ENCODE measurements at regions not wholly inside any gene's neighbourhood (a gene's known extent, or its start where the extent isn't known, plus 50 kb on each side); places are given as distances from the start of the nearest gene placed in this dataset.

GRCh38 chr15:31871887-31872281, 158.4 kb upstream of the CHRNA7 start:
- no peak overlapping the region for H3K4me3 ChIP-seq (ENCODE audit: low read depth, low read length)
- peaks cover 24% of the 10 kb centered on the region for H3K27me3 ChIP-seq (ENCODE audit: insufficient read depth, low read length)
- H3K4me1 ChIP-seq (ENCODE audit: control insufficient read depth, insufficient read depth, low read length, unreplicated experiment) = no peaks in the 10 kb centered on the region
- no peak overlapping the region for H2AFZ ChIP-seq (ENCODE audit: low read length, unreplicated experiment)
- H3K79me2 ChIP-seq (ENCODE audit: control insufficient read depth, insufficient read depth, low read length, unreplicated experiment) = no peaks in the 10 kb centered on the region
- H3K27ac ChIP-seq (ENCODE audit: low read depth, low read length) = no peak overlapping the region
- H3K36me3 ChIP-seq (ENCODE audit: insufficient read depth, low read length) = no peaks in the 10 kb centered on the region

DNA sequence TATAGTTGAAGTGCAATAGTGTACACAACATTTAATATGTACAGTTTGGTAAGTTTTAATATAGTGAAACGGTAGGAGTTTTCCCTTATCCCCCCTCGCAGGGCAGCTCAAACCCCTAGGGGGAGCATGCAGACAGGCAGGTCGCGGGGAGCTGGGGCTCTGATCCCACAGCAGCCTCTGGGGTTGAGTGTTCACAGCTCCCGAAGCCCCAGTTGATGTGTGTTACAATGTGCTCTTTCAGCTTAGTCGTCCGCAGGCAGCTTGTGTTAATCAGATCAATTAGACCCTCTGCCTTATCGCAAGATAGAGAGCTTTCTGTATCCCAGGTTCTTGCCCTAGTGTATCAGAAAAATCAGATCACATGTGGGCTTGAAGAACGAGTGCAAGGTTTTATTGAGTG, 143.1 kb upstream of the CHRNA7 start:
- Histone ChIP-seq H3K27me3 (ENCODE audit: insufficient read depth, low read length) (no peaks in the 10 kb centered on the region), H3K79me2 (ENCODE audit: control insufficient read depth, insufficient read depth, low read length, unreplicated experiment) (no peaks in the 10 kb centered on the region), H3K36me3 (ENCODE audit: insufficient read depth, low read length) (no peaks in the 10 kb centered on the region), H3K27ac (ENCODE audit: low read depth, low read length) (no peak overlapping the region), H3K4me3 (ENCODE audit: low read depth, low read length) (no peak overlapping the region), H2AFZ (ENCODE audit: low read length, unreplicated experiment) (no peak overlapping the region), H3K4me1 (ENCODE audit: control insufficient read depth, insufficient read depth, low read length, unreplicated experiment) (no peaks in the 10 kb centered on the region)

- Histone ChIP-seq H3K4me1 (ENCODE audit: control insufficient read depth, insufficient read depth, low read length, unreplicated experiment) (no peaks in the 10 kb centered on the region), H2AFZ (ENCODE audit: low read length, unreplicated experiment) (no peak overlapping the region), H3K79me2 (ENCODE audit: control insufficient read depth, insufficient read depth, low read length, unreplicated experiment) (no peaks in the 10 kb centered on the region), H3K27me3 (ENCODE audit: insufficient read depth, low read length) (no peaks in the 10 kb centered on the region), H3K4me3 (ENCODE audit: low read depth, low read length) (no peak overlapping the region), H3K27ac (ENCODE audit: low read depth, low read length) (no peak overlapping the region), H3K36me3 (ENCODE audit: insufficient read depth, low read length) (no peaks in the 10 kb centered on the region)
Observed at GRCh38 chr15:31892513-31892912, 137.8 kb upstream of the CHRNA7 start.

DNA sequence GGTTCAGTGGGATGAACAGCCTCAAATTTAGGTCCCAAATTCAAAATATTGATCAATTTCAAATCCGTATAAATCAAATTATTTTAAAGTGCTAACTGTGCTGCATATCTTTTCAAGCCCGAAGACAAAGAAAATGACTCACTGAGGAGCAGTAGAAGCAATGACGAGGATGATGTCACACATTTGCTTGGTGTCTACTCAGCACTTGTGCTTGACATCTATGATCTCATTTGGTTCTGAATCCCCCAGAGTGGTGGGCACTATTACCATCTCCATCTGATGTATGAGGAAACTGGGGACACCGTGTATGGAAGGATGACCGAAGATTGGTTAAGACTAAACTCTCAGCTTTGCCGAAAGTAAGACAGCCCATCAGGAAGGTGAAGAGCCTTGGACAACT, 136.5 kb upstream of the CHRNA7 start:
- H3K4me1 ChIP-seq (ENCODE audit: control insufficient read depth, insufficient read depth, low read length, unreplicated experiment) = no peaks in the 10 kb centered on the region
- H2AFZ ChIP-seq (ENCODE audit: low read length, unreplicated experiment) = no peak overlapping the region
- H3K27me3 ChIP-seq (ENCODE audit: insufficient read depth, low read length) = no peaks in the 10 kb centered on the region
- no peak overlapping the region for H3K27ac ChIP-seq (ENCODE audit: low read depth, low read length)
- H3K79me2 ChIP-seq (ENCODE audit: control insufficient read depth, insufficient read depth, low read length, unreplicated experiment) = no peaks in the 10 kb centered on the region
- H3K4me3 ChIP-seq (ENCODE audit: low read depth, low read length) = no peak overlapping the region
- H3K36me3 ChIP-seq (ENCODE audit: insufficient read depth, low read length) = no peaks in the 10 kb centered on the region

- Histone ChIP-seq H2AFZ (ENCODE audit: low read length, unreplicated experiment) (no peak overlapping the region), H3K36me3 (ENCODE audit: insufficient read depth, low read length) (no peaks in the 10 kb centered on the region), H3K4me1 (ENCODE audit: control insufficient read depth, insufficient read depth, low read length, unreplicated experiment) (no peaks in the 10 kb centered on the region), H3K27me3 (ENCODE audit: insufficient read depth, low read length) (no peaks in the 10 kb centered on the region), H3K27ac (ENCODE audit: low read depth, low read length) (no peak overlapping the region), H3K4me3 (ENCODE audit: low read depth, low read length) (no peak overlapping the region), H3K79me2 (ENCODE audit: control insufficient read depth, insufficient read depth, low read length, unreplicated experiment) (no peaks in the 10 kb centered on the region)
Observed at GRCh38 chr15:31897746-31898145, 132.6 kb upstream of the CHRNA7 start.

DNA sequence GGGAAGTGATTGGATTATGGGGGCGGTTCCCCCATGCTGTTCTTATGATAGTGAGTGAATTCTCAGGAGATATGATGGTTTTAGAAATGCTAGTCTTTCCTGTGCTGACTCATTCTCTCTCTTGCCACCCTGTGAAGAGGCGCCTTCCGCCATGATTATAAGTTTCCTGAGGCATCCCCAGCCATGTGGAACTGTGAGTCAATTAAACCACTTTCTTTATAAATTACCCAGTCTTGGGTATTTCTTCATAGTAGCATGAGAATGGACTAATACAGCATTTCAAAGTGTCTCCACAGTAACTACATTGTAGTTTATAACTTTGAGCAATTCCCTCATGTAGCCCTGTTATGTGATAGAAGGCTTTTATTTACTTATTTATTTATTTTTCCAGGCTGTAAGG, 128.8 kb upstream of the CHRNA7 start:
- no peaks in the 10 kb centered on the region for H3K36me3 ChIP-seq (ENCODE audit: insufficient read depth, low read length)
- no peak overlapping the region for H3K27ac ChIP-seq (ENCODE audit: low read depth, low read length)

GRCh38 chr15:31905054-31905453, 125.3 kb upstream of the CHRNA7 start:
- H3K4me1 ChIP-seq (ENCODE audit: control insufficient read depth, insufficient read depth, low read length, unreplicated experiment) = no peaks in the 10 kb centered on the region
- H3K36me3 ChIP-seq (ENCODE audit: insufficient read depth, low read length) = no peaks in the 10 kb centered on the region
- H3K27me3 ChIP-seq (ENCODE audit: insufficient read depth, low read length) = no peaks in the 10 kb centered on the region
- H3K4me3 ChIP-seq (ENCODE audit: low read depth, low read length) = no peak overlapping the region
- no peak overlapping the region for H2AFZ ChIP-seq (ENCODE audit: low read length, unreplicated experiment)
- no peak overlapping the region for H3K27ac ChIP-seq (ENCODE audit: low read depth, low read length)
- no peaks in the 10 kb centered on the region for H3K79me2 ChIP-seq (ENCODE audit: control insufficient read depth, insufficient read depth, low read length, unreplicated experiment)

More for the DNA sequence above, 128.8 kb upstream of the CHRNA7 start:
- Histone ChIP-seq H3K79me2 (ENCODE audit: control insufficient read depth, insufficient read depth, low read length, unreplicated experiment) (no peaks in the 10 kb centered on the region), H2AFZ (ENCODE audit: low read length, unreplicated experiment) (no peak overlapping the region), H3K27me3 (ENCODE audit: insufficient read depth, low read length) (no peaks in the 10 kb centered on the region), H3K4me1 (ENCODE audit: control insufficient read depth, insufficient read depth, low read length, unreplicated experiment) (no peaks in the 10 kb centered on the region), H3K4me3 (ENCODE audit: low read depth, low read length) (no peak overlapping the region)

DNA sequence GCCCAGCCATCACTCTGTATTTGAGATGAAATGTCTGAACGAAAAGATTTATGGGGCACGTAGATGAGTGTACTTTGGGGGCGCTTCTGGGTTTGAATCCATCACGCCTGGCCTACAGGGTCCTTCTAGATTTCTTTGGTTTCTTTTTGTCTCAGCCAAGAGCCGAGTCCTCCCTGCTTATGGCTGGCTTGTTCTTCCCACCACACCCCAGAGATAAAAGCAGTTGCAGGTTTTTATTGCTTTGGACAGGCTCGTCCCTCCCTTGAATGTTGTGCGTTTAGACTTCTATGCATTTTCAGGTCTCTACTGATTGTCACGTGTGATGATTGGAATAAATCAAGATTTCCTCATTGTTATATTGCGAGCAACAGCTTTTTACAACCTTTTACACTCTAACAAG, 104.8 kb upstream of the CHRNA7 start:
- H3K27ac ChIP-seq (ENCODE audit: low read depth, low read length) = no peak overlapping the region
- H3K27me3 ChIP-seq (ENCODE audit: insufficient read depth, low read length) = no peaks in the 10 kb centered on the region
- no peak overlapping the region for H3K4me3 ChIP-seq (ENCODE audit: low read depth, low read length)
- no peaks in the 10 kb centered on the region for H3K36me3 ChIP-seq (ENCODE audit: insufficient read depth, low read length)
- no peaks in the 10 kb centered on the region for H3K4me1 ChIP-seq (ENCODE audit: control insufficient read depth, insufficient read depth, low read length, unreplicated experiment)
- H2AFZ ChIP-seq (ENCODE audit: low read length, unreplicated experiment) = no peak overlapping the region
- no peaks in the 10 kb centered on the region for H3K79me2 ChIP-seq (ENCODE audit: control insufficient read depth, insufficient read depth, low read length, unreplicated experiment)

DNA sequence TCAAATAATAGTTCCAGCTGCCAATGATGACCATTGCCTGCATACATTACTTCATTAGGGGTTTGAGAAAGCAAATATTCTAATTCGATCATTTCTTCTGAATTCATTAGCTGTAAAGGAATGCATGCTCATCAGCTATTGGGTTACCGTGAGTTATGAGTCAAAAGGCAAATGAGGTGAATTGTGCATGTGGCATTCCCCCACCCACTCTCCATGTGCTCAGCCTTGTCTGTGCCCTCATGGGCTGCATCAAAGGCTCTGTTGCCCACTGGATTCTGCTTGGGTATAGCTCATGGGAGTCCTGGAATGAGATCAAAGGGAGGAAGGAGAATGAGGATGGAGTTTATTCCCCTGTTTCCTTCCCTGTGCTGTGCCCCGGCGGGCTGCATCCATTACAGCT, 99.3 kb upstream of the CHRNA7 start:
- Histone ChIP-seq H3K27ac (ENCODE audit: low read depth, low read length) (no peak overlapping the region), H3K36me3 (ENCODE audit: insufficient read depth, low read length) (no peaks in the 10 kb centered on the region), H3K4me3 (ENCODE audit: low read depth, low read length) (no peak overlapping the region), H3K79me2 (ENCODE audit: control insufficient read depth, insufficient read depth, low read length, unreplicated experiment) (no peaks in the 10 kb centered on the region), H3K4me1 (ENCODE audit: control insufficient read depth, insufficient read depth, low read length, unreplicated experiment) (no peaks in the 10 kb centered on the region), H2AFZ (ENCODE audit: low read length, unreplicated experiment) (no peak overlapping the region), H3K27me3 (ENCODE audit: insufficient read depth, low read length) (no peaks in the 10 kb centered on the region)

- H3K4me1 ChIP-seq (ENCODE audit: control insufficient read depth, insufficient read depth, low read length, unreplicated experiment) = no peaks in the 10 kb centered on the region
- H3K27ac ChIP-seq (ENCODE audit: low read depth, low read length) = no peak overlapping the region
- H3K4me3 ChIP-seq (ENCODE audit: low read depth, low read length) = no peak overlapping the region
- H3K36me3 ChIP-seq (ENCODE audit: insufficient read depth, low read length) = no peaks in the 10 kb centered on the region
- H3K27me3 ChIP-seq (ENCODE audit: insufficient read depth, low read length) = no peaks in the 10 kb centered on the region
- H3K79me2 ChIP-seq (ENCODE audit: control insufficient read depth, insufficient read depth, low read length, unreplicated experiment) = no peaks in the 10 kb centered on the region
- H2AFZ ChIP-seq (ENCODE audit: low read length, unreplicated experiment) = no peak overlapping the region
Observed at GRCh38 chr15:31932576-31932975, 97.7 kb upstream of the CHRNA7 start.

- Histone ChIP-seq H3K4me3 (ENCODE audit: low read depth, low read length) (no peak overlapping the region), H3K79me2 (ENCODE audit: control insufficient read depth, insufficient read depth, low read length, unreplicated experiment) (no peaks in the 10 kb centered on the region), H3K27ac (ENCODE audit: low read depth, low read length) (no peak overlapping the region), H3K36me3 (ENCODE audit: insufficient read depth, low read length) (no peaks in the 10 kb centered on the region), H3K27me3 (ENCODE audit: insufficient read depth, low read length) (no peaks in the 10 kb centered on the region), H2AFZ (ENCODE audit: low read length, unreplicated experiment) (no peak overlapping the region), H3K4me1 (ENCODE audit: control insufficient read depth, insufficient read depth, low read length, unreplicated experiment) (no peaks in the 10 kb centered on the region)
Observed at GRCh38 chr15:31934821-31935220, 95.5 kb upstream of the CHRNA7 start.

DNA sequence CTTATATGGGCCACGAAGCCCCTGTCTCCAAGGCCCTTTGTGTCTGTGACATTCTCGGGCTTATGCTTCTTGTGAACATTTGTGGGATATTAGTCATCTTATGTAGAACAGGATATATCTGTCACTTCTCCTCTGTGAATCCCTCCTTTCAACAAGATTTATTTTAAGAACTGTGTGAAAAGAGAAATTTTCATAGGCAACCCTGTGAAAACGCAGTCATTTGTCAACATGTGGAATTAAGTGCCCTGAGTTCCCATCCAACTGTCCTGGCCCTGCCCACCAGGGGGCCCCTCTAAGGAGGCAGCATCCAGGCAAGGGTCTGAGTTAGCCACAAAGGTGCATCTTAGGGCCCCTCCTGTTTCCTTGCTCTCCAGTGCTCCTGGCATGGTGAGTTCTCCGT, 76.8 kb upstream of the CHRNA7 start:
- no peaks in the 10 kb centered on the region for H3K79me2 ChIP-seq (ENCODE audit: control insufficient read depth, insufficient read depth, low read length, unreplicated experiment)
- H3K27ac ChIP-seq (ENCODE audit: low read depth, low read length) = no peak overlapping the region
- no peaks in the 10 kb centered on the region for H3K27me3 ChIP-seq (ENCODE audit: insufficient read depth, low read length)
- no peak overlapping the region for H3K4me3 ChIP-seq (ENCODE audit: low read depth, low read length)
- no peaks in the 10 kb centered on the region for H3K36me3 ChIP-seq (ENCODE audit: insufficient read depth, low read length)
- H3K4me1 ChIP-seq (ENCODE audit: control insufficient read depth, insufficient read depth, low read length, unreplicated experiment) = no peaks in the 10 kb centered on the region
- no peak overlapping the region for H2AFZ ChIP-seq (ENCODE audit: low read length, unreplicated experiment)
